Left ventricle myocardium superior (tissue), 1 donor: ENCODE measurements at regions not wholly inside any gene's neighbourhood (a gene's known extent, or its start where the extent isn't known, plus 50 kb on each side); places are given as distances from the start of the nearest gene placed in this dataset.
"Not testable (repeated sequence)": the region's sequence is repeated elsewhere in the genome, so short reads cannot be mapped to it uniquely, and the experiment has no call there.

Experiments
- ATAC-seq: fragments of 200-7000 bp; cut with Tn5 transposase; one replicate; pipeline ENCODE4 v1.9.1; 2020; ENCODE audit warnings: mild to moderate bottlenecking, moderate library complexity
- DNase-seq: peaks from one replicate; pipeline ENCODE4 v3.0.0-alpha.2; 2020
- intact Hi-C: fragments of 100-400 bp; cut with micrococcal nuclease; formaldehyde crosslinking; loops from one replicate; pipeline ENCODE4 v1.11.0; 2022
- donor health status: DM: no; HTN: yes; CAD: no; lungs with severe emphysema.

DNA sequence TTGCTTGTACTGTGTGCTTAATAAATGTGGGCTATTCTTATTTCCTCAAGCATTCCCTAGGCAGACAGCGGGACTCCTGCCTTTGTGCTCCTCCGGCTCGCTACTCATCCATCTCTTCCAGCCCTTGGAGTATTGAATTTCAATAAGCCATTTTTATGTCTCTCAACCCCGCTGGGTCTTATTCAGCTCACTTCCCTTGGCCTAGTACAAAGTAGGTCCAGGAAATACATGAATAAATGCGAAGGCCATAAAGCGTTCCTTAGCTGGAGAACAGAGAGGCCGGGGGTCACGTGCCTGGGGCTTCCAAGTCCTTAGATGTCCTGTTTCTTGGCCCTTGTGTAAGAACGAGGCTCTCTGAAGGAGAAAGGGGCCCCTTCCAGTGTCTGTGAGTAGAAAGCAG lies 236.7 kb upstream of the ASIC2 start:
- ATAC-seq: no peak
- intact Hi-C loops: loop anchor here (10.0 kb wide), 1 partner anchor 145 kb away; no protein-coding TSS in a partner anchor
- no peak for DNase-seq

DNA sequence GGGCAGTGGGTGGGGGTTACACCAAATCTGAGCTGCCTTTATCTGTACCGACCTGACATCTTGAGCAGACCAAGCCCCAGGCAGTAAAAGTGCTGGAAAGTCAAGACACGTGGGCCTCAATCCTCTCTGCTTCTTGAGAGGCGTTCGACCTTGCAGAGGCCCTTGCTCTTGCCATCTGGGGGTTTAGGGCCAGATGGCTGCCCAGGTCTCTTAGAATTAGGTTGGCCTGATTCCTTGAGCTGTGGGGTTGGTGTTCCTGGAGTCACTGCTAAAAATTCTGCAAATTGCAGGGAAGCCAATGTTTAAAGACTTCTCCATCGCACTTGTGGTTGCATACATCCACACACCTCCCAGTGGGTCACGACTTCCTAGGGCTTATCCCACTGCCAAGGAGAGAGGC lies 238.2 kb upstream of the ASIC2 start:
- ATAC-seq (no peak), DNase-seq (no peak)
- intact Hi-C loops: no loop called here

- intact Hi-C loops: no loop called here
- DNase-seq: no peak
- no peak for ATAC-seq
These were observed 241.0 kb upstream of the ASIC2 start for GRCh38 chr17:33534087-33534486.

GRCh38 chr17:33545124-33545523 lies 252.0 kb upstream of the ASIC2 start:
- ATAC-seq: no peak

GRCh38 chr17:33550261-33550660 lies 257.2 kb upstream of the ASIC2 start:
- intact Hi-C loops: no loop called here
- DNase-seq: no peak
- ATAC-seq: no peak

More at GRCh38 chr17:33545124-33545523, 252.0 kb upstream of the ASIC2 start:
- intact Hi-C loops: no loop called here
- no peak for DNase-seq

GRCh38 chr17:33551075-33551474 lies 258.0 kb upstream of the ASIC2 start:
- ATAC-seq (no peak), DNase-seq (no peak)
- intact Hi-C loops: no loop called here

DNA sequence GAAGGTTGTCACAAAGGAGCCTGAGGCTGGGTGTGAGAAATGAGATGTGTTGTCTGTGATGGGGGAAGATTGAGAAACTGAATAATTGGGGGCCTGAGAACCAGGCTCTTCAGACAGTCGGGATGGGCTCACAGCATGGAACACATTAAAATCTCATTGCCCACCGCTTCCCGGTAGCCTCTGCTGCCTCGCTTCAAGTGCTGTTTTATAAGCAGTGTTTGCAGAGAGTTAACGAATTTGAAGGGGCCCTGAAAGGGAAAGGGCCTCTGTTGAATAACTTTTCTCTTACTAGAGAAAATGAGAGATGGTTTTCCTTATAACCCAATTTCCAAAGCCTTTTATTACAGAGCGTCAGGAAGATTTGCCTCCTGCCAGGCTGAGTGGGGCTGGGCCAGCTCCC lies 258.8 kb upstream of the ASIC2 start:
- intact Hi-C loops: no loop called here
- DNase-seq (no peak), ATAC-seq (no peak)

GRCh38 chr17:33560165-33560564 lies 267.1 kb upstream of the ASIC2 start:
- ATAC-seq (no peak), DNase-seq (no peak)
- intact Hi-C loops: no loop called here

GRCh38 chr17:33560871-33561270 lies 267.8 kb upstream of the ASIC2 start:
- no peak for ATAC-seq
- DNase-seq: no peak
- intact Hi-C loops: no loop called here

DNA sequence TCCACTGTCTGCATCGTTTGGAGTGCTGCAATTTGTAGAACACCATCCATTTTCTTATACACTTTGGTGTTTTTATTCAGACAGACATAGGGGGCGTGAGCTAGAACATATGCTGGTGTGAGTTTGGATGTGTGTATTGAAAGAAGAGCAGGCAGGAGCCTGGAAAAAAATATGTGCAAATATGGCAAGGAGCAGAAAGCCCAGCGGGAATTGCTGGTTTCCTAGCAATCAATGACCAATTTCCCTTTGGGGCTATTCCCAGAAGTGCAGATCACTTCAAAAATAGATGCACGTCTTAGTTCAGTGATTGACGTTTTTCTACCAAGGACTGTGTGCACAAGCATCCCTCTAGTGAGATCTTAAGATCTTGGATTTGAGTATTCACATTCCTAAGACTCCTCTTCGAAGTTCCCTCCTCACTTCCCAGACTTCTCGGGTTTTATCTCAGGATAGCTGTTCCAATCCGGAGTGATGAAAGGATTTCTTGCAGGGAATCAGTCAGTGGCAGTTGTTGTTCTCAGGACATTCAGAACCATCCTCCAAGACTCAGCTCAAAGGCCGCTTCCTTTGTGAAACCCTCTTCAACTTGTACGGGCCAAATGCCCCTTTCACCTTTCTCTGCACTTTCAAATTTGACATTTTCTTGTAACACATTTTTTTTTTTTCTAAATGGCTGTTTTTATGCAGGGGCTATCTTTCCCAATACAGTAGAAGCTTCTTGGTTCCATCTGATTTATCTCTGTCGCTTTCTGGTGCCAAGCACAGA lies 268.7 kb upstream of the ASIC2 start:
- DNase-seq: no peak
- ATAC-seq: no peak
- intact Hi-C loops: no loop called here

DNA sequence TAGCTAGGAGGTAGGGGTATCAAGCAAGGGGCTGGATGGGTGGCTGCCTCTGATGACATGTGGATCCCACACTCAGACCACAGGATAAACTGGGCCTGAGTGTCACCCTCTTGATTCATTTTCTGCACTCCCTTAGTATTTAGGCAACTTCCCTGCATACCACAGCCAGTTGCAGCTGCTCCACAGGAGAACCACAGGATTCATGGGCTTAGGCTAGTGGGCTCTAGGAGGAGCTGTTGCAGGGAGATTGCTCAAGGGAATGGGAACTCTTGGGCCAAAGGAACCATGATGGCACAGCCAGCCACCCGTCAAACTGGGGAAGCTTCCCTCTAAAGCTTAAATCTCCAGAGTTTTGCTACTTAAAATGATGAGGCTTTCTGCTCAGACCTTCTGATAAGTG lies 269.7 kb upstream of the ASIC2 start:
- no peak for ATAC-seq
- no peak for DNase-seq
- intact Hi-C loops: no loop called here

DNA sequence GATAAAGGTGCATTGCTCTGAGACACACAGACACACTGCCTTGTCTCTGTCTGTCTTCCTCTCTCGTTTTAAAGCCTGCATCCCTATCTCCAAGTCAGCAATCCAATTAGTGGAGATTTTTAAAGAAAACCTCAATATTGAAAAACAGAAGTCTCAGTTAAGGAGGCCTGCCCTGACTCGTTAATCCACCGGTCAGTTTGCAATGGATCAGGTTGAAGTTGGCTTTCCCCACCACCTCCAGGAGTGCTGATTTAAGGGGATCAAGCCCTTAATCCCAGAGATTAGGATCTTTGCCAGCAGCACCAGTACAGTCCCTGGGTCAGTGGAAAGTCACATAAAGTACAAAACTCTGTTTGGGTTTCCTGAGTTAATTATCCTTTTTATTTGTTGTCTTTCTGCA lies 271.1 kb upstream of the ASIC2 start:
- ATAC-seq: no peak
- DNase-seq: no peak
- intact Hi-C loops: no loop called here

DNA sequence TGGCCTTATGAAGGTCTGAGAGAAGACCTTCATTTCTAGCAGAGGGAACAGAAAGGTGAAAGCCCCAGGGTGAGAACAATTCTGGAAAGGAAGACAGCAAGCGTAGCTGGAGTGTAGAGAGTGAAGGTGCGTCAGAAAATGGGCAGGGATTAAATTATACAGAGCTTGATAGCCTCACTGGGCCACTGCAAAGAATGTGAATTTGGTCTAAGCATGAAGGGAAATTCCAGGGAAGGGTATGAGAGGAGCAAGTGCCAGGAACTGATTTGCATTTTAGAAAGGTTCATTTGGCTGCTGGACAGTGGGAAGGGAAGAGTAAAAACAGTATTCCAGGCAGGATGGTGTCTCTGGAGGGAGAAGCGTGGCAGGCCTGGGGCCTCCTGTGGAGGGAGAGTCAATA lies 274.1 kb upstream of the ASIC2 start:
- DNase-seq: no peak
- ATAC-seq: no peak
- intact Hi-C loops: no loop called here

DNA sequence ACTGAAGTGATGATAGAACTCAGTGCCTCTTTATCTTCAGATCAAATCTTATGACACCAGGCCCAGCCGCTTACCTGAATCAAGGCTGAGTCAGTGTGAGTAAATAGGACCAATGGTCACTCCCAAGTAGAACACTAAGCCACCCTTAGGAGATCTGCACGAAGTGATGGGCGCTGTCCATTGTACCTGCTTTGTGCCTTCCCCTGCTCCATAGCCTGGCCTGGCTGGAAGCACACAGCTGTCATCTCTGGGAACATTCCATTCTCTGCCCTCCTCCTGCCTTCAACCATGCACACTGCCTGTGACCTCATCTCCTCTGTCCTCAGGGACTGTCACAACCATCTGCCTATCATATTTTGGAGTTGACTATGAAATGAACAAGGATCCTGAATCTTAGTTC lies 279.5 kb upstream of the ASIC2 start:
- DNase-seq: no peak
- intact Hi-C loops: no loop called here
- ATAC-seq: no peak

DNA sequence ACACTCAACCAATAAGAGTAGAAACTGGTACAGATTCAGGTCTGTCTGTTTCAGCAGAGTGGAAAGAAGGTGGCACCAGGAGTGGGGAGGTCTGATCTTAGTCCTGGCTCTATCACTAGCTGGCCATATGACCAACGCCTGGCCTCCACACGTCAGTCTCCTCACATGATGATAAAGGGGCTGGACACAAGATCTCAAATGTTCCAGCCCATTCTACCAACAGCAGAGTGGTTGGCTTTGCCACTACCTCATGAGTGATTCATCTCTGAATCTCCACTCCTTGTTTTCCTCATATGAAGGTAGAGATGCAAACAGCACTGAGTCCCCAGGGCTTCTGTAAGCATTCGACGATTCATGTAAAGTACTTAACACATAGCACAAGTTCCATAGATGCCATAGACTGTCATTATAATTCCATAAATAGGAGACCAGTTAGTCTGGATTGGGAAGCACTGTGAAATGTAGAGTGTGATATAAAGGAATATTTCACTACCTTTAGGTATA lies 281.9 kb upstream of the ASIC2 start:
- intact Hi-C loops: no loop called here
- no peak for DNase-seq

DNA sequence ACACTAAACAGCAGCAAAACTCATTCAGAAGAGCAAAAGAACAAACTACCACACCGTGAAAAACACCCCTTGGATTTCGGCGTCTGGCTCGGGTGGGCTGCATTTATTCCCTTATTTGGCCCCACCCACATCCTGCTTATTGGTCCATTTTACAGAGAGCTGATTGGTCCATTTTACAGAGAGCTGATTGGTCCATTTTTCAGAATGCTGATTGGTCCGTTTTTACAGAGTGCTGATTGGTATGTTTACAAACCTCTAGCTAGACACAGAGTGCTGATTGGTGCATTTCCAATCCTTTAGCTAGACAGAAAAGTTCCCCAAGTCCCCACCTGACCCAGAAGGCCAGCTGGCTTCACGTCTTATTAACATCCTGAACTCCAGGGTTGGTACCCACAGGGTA lies 286.6 kb upstream of the ASIC2 start:
- intact Hi-C loops, ATAC-seq, DNase-seq: not testable (repeated sequence)

More for the DNA sequence above, 281.9 kb upstream of the ASIC2 start:
- no peak for ATAC-seq

DNA sequence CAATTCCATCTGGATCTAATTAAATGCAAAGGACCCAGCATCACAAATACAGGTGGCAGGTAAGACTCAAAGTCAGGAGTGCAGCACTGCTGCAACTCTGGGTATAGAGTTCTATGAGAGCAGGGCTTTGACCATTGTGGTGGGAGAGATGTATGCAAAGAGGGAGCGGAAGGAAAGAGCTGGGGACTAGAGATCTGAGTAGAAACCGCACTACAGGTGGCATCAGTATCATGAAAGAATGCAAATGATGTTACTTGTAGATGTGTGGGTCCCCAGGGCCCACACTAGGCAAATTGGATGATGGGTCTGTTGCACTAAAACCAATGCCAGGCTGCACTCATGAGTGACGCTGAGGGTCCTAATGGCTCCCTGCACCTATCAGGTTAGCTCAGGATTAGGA lies 287.1 kb upstream of the ASIC2 start:
- no peak for DNase-seq
- intact Hi-C loops: no loop called here
- ATAC-seq: no peak

DNA sequence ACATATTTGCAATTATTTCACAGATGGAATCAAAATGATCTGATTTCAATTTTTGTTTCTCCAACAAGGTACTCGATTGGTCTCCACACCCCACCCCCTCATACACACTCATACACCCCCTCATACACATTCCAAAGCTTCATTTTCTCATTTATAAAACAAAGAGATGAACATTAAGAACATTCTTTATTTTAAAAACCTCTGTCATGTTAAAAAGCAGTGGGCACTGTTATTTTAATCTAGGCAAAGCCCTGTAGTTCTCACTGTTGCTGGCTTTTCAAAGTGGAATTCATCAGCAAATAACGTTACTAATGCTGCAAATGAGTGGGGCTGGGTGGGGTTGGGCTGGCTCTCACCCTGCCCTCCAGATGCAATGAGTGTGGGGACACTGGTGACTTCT lies 289.6 kb upstream of the ASIC2 start:
- intact Hi-C loops: no loop called here
- DNase-seq (no peak), ATAC-seq (no peak)

- ATAC-seq (no peak), DNase-seq (no peak)
- intact Hi-C loops: no loop called here
These were observed 290.7 kb upstream of the ASIC2 start for GRCh38 chr17:33583518-33584417.

DNA sequence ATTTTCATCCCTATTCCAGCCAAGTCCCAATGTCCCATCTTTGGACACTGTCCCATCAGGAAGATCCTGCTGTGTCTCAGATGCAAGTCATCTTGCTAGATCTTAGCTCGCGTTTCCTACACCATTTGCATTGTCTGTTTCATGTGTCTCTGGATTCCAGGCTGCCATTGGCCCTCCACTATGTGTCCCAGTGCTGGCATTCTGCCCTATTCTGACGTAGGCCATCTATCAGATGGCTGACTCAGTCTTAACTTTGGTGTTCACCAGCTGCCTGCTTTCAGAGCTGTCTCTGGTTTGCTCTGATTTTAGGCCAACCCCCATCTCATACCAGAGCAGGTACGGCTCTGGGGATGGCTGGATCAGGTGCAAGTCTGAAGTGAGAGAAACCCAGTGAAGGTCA lies 300.9 kb upstream of the ASIC2 start:
- intact Hi-C loops: no loop called here
- DNase-seq (no peak), ATAC-seq (no peak)
